NCI-H748 (cell line): ENCODE measurements at regions not wholly inside any gene's neighbourhood (a gene's known extent, or its start where the extent isn't known, plus 50 kb on each side); places are given as distances from the start of the nearest gene placed in this dataset.

Experiments used
- DNase-seq: peaks from one replicate; lab custom pipeline; 2025; ENCODE audit not compliant: unreplicated experiment; lab: John Stamatoyannopoulos, UW

DNA sequence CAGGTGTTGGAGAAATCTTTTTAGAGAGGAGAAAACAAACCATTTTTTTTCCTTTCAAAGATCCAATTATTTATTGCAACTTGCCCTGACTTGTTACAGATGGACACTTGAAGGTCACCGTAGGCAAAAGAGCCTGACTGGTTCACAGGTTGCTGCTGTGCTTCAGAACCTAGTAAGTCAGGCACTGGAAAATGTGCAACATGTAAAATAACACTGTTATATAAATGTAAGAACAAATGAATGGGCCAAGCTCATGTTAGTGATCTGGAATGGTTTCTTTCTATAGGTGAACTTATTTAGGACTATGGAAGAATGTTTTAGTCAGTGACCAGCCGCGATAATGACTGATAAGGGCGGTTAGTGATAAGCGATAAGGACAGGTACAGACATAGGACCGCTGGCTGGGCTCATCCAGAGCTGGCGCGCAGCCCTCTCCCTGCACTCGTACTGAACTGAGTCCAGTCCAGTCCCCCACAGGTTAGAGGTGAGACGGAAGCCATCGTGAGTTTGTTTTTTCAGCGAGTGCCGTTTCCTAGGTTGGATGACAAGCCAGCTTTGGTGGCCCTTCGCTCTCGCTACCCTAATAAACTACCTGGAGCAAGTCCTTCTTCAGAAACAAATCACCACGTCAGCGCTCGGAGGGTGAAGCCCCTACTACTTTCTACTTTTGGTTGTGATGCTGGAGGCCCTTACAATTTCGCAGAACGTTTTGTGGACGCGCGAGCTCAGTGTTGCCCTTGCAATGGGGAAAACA is 94.4 kb upstream of the PRDM1 start:
- peak; percentile 76 for DNase-seq

DNA sequence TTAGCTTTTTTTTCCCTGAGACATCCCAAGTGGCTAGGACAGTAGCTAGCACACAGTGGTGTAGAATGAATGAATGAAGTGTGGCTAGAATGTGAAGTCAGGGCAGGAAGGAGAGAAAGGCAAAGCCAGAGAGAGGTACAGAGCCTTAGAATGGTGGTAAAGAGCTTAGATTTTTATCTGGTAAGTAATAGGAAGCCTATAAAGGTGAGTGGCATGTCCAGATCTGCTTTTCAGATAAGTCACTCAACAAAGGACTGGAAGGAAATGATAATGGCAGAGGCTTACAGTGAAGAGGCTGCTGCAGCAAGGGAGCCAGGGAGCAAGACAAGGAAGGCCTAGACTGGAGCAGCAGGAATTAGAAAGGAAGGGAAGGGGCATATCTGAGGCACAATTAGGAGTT is 96.0 kb upstream of the PRDM1 start:
- no peak for DNase-seq

DNA sequence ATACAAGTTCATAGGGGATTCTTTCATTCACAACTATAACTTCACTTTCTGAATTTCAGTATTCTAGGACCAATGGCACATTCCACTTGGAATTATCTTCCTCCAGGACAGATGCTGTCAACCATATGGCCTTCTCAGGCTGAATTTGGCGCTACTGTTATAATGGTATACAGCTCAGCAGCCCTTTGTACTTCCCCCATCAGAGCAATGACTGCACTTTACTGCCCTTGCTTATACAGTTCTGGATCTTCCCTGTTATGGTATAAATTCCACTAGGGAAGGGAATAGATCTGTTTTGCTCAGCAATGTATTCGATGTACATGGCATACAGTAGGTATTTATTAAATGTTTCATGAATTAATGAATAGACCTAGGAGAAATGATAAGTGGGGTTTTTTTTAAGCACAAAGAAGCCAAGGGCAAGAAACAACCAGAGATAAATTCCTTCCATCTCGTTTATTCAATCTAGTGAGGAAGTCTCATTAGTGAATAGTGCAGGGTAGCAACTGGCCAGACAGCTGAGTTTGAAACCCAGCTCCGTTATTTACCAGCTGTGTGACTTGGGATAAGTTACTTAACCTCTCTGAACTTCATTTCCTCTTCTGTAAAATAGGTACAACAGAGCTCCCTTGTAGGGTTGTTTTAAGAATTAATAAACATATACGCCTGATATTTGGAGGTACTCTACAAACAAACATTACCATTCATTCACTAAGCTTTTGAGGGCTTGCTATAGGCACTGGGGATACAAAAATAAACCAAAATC is 97.1 kb upstream of the PRDM1 start:
- DNase-seq: no peak

DNA sequence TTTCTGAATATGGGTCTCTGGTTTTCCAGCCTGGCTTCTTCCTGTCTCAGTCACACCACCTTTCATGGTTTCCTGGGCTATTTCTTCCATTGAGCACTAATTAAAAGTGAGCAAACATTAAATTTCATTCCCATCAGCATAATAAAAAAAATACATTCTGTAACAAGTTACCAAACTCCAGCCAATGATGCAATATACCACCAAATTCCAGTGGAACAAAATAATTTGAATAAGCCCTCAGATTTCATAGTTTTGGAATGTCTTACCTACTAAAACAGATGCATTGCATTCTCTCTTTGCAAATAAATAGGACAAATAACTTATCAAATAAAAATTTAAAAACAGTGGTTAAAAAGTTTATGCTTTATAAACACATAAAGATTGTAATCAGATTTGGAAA is 97.8 kb upstream of the PRDM1 start:
- no peak for DNase-seq

DNA sequence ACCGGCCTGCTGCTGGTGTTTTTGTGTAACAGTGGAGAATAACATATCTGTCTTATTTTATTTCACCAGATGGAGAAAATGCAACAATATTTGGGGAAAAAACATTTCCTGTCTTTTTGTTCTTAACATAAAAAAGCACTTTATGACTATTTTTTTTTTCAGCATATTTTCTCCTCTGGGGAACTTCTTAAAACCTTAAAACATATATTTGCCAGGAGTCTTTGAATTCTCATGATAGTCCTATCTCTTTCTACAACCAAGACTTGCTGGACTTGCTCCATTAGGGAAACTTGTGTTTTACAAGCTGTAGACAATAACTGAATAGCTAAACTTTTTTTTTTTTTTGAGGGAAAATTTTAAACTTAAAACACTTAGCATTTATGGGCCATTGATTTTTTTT is 98.6 kb upstream of the PRDM1 start:
- no peak for DNase-seq

DNA sequence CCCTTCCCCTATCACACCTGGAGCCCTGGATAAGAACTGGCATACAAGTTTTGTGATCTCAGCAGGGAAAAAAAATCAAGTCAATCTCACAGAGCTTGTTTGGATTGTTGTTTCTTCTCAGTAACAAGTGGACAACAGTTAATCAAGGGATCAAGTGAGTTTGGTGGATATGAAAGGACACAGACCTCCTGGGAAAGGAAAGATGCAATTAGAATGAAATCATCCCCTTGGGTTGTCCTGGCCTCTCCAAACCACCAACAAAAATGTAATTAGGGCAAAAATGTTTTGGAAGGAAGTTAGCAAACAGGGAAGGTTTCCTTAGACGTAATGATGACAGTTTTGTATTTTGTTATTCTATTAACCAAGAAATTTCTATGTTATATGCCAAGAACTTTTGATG is 99.1 kb upstream of the PRDM1 start:
- no peak for DNase-seq

DNA sequence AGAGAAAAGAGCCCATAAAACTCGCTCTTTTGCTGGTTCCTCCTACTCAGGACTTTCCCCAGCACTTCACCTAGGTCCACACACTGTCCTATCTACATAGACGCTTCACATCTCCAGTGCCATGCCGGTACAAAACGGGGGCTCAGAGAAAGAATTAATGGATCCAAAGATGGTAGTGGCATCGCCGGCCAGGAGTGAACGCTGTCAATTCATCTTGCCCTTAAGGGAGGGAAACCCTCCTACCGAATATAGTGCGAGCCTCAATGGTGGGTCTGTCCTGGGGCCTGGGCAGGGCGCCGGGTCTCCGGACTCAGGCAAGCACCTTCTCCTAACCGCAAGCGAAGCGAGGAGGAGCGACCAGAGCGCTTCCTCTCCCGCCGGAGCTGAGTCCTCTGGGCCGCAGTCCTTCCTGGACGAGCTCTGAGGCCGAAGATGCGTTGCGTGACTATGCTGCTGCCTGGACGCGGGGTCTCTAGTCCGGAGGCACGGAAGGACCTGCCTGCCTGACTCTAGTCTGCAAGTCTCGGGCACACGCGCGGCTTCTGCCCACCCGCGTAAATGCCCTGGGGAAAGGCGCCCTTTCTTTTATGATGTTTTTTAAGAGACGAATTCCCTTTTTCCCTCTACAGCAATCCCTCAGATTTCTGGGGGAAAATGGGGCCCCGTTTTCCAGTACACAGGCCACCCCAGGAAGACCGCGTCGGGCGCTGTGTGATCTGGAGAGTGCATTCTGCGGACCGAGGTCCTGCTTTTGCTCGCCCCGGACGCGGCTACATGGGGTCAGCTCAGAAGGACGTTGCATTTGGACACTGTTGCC is 100.1 kb upstream of the PRDM1 start:
- DNase-seq: no peak

DNA sequence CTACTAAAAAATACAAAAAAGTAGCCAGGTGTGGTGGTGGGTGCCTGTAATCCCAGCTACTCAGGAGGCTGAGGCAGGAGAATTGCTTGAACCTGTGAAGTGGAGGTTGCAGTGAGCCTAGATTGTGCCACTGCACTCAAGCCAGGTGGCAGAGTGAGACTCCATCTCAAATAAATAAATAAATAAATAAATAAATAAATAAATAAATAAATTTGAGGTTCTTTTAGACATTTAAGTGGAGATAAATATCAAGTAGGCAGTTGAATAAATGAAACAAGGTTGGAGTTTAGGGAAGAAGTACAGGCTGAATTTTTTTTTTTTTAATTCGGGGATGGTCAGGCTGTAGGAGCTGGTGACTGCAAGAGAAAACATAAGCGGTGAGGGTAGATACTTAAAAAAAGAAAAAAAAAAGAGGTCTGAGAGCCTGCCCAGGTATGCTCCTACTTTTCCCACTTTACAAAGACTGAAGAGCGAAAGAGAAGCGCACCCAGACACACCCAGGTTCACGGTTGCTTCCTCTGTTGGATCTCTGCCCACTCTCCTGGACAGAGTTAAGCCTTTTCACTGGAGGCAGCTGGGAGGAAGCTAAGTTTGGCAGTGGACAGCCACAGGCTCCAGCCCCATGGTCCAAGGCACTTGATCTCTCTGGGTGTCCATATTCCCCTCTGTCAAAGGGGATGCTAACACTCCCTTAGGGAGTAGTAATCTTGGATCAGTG is 100.9 kb upstream of the PRDM1 start:
- DNase-seq: peak; percentile 50

DNA sequence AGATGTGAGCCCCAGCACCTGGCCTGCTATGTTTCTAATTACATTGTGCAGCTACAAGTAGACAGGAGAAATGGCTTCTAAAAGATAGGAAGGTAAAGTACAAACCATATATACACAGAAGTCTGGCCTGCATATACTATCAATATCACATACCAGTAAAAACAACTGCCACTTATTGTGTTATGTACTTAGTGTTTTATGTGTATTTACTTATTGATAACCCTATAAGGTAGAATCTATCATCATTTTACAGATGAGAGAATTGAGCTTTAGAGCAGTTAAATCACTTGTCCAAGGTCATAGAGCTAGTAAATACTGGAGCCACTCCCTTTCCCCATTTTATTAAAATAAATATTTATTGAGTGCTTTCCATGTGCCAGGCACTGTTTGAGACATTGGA is 102.4 kb upstream of the PRDM1 start:
- no peak for DNase-seq

DNA sequence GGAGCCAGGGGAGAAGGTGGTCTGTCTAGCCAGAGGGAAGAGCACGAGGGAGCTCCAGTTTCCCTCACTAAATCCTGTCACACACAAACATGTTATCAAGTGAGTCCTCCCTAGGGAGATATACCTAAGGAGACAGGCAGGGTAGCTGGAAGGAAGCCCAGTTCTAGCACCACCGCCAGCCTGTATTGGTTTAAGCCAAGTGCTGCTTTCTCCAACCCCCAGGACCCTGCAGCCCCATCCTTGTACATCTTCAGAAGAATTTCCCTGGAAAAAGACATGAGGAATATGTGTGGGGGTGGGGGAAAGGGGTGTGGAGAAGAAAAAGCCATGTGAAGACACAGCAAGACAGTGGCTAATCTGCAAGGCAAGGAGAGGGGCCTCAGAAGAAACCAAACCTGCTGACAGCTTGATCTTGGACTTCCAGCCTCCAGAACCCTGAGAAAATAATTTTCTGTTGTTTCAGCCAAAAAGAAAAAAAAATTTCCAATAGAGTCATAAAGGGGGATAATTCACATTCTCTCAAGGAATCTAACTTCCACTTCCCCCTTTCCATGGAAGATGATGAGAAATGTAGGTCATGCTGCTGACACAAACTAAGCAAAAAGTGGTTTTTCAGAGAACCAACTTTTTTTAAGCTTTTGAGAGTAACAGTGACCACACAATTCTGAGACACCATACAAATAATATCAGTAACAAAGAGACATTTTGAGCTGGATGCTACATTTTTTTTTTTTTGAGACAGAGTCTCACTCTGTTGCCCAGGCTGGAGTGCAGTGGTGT is 103.2 kb upstream of the PRDM1 start:
- DNase-seq: peak; percentile 43

DNA sequence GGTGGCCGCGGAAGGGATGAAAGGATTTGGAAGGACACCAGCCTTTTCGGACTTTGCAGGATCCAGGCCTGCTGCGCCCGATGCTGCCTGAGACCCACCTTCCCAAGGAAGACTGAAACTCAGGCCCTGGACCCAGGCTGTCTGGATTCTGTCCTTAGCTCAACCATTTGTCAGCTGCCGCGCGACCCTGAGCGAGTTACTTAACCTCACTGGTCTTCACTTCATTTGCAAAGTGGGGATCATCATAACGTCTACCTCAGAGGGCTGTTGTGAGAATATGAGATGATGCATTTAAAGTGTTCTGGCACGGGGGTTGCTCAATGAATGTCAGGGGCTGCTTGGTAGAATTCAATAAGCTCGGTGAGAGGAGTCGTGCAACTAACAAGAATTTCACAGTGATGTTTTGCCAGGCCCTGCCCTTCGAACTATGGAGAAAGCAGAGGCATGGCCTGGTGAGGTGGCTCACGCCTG is 104.2 kb upstream of the PRDM1 start:
- no peak for DNase-seq

DNA sequence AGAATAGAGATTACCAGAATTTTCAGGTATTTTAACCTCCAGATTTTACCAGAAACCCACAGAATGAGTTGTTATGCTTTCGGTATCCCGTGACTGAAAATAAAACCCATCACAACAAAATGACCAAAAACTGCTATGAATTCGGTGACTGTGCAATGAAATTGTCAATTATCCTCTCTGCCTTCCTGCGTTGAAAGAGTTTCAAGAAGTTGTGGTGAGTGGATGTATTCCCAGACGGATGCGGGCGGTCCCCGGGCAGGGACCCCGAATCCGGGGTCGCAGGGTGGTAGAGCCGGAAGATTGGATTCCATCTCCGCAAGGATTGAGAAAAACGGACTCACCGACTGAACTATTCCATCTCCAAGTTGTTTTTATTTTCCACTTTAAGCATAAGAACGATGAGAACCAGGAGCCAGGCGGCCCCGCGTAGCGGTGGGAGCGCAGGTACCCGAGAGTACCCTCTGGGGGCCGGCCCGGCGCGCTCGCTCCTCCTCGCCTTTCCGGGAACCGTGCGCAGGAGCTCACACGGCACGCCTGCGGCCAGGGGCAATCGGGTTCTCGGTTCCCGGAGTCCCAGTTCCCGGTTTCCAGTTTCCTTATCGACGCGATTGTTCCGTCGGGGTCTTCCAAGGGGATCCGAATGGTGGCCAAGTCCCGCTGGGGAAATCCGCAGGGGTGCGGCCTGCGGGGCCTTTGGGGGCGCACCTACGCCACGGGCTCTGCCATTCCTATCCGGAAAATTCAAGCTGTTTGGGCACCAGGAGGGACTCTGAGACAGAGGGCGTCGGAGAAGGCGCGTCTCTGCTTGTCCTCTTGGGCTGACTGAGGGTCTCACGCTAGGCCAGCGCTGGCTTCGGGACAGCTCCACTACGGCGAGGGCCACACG is 104.9 kb upstream of the PRDM1 start:
- no peak for DNase-seq

DNA sequence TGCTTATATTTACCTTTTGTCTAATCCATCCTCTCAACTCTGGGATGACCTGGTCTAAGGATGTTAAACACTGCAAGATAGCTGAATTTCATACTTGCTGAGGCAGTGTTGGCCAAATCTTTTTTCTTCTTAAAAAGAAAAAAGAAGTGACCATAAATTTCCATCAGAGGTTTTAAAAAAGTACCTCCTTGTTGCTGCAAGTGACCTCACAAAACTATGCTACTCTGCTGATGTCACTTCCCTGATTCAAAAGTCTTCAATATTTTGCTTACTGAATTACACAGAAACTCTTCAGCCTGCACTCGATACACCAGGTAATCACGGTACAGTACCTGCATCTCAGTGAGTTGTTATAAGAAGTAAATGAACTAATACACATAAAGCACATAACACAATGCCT is 107.2 kb upstream of the PRDM1 start:
- DNase-seq: no peak

DNA sequence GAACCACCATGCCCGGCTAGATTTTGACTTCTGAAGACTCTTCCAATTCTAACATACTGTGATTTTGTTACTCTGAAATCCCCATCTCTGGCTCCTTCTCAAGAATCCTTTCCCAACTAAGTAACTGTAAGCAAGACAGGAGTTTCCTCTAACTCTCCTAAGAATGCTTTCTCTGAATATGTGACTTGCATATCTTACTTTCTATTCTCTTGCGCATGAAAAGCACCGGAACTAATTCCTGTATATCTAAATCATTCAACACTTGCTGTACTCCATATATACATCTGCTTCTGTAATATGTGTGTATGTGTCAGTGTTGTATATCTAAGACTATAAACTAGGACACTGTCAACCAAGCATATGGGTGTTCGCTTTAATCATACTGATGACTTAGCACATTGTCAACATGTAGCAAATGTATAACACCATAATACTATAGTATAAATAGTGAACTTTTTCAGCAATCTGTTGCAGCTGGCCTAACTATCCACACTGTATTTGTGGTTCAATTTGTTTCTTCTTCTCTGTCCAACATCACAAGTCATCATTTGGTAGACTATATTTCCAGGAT is 108.1 kb upstream of the PRDM1 start:
- DNase-seq: no peak

DNA sequence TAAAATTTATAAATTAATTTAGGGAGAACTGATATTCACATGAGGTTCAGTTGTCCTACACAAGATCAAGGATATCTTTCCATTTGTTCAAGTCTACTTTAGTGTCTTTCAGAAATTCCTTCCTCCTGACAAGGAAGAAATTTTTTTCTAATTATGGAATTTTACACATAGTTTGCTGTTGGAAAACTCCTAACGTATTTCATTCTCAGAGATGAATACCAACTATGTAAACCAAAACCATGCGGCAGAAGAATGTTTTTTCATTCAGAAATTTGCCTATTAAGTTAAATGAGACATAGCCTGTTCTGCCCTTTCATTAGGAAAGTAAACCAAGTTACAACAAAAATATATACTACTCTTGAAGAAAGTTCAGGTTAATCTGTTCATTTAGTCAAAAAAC is 111.2 kb upstream of the PRDM1 start:
- no peak for DNase-seq

DNA sequence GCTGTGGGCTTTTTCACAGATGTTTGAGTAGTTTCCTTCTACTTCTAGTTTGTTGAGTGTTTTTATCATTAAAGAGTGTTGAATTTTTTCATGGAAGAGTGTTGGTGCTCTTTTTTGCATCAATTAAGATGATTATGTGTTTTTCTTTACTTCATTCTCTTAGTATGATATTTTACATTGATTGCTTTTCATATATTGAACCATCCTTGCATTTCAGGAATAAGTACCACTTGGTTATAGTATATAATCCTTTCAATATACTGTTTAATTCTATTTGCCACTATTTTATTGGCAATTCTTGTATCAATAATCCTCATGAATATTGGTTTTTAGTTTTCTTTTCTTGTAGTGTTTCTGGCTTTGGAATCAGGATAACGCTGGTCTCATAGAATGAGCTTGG is 113.7 kb upstream of the PRDM1 start:
- no peak for DNase-seq

DNA sequence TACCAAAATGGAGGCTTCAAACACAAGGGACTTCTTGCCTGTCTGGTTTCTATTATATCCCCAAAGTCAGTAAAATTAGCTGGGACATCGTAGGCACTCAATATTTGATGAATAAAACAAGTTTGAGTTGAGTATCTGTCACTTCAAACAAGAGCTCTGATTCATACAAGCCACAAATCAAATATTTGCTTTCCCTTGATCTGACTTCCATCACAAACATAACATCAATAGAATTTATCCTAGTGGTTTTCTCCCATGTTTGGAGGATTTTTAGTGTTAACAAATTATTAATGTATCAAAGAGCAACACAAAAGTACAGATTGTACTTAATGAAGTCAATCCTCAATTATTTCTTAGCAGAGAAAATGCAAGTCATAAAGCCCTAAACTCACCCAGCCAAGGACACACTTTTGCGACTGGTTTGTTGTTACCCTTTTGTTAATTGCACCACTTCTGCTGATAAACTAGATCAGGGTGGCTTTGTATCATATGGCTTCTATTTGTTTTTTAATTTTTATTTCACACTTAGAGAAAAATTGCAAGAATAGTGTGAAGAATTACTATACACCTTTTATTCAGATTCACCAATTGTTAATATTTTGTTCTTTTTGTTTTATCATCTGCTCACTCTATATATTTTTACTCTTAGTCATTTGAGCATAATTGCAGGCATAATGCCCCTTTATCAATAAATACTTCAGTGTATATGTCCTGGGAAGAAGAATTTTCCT is 117.4 kb upstream of the PRDM1 start:
- peak; percentile 52 for DNase-seq

DNA sequence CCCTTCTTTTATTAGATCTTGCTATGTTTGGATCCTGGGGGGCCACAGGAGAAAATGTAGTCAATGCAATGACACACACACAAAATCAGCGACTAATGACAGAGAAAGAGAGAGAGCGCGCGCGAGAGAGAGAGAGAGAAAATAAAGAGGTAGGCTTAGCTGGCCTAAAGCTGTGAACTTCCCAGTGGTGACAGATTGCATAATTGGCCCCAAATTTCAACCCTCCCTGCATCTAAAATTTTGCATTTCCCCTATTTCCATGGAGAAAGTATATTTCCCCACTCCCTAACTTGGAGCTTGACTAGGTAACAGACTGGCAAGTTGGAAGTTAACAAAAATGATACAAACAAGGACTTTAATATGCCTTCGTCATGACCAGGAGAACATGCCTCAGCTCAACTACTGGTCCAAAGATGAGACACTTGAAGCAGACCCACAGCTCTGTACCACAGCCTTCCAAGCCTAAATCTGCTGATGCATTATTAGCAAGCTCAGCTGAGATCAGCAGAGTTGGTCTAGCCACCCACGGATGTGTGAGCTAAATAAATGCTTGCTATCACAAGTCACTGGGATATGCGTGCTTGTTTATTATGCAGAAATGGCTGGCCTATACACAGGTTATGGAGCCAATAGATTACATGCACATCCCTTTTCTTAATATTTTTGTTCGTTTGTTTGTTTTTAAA is 118.1 kb upstream of the PRDM1 start:
- DNase-seq: no peak
